ENCODE measurements at regions not wholly inside any gene's neighbourhood (a gene's known extent, or its start where the extent isn't known, plus 50 kb on each side); places are given as distances from the start of the nearest gene placed in this dataset.

GRCh38 chr5:6110441-6111005, 267.8 kb downstream of the MED10 start:
- TF ChIP-seq, protein P1, sequence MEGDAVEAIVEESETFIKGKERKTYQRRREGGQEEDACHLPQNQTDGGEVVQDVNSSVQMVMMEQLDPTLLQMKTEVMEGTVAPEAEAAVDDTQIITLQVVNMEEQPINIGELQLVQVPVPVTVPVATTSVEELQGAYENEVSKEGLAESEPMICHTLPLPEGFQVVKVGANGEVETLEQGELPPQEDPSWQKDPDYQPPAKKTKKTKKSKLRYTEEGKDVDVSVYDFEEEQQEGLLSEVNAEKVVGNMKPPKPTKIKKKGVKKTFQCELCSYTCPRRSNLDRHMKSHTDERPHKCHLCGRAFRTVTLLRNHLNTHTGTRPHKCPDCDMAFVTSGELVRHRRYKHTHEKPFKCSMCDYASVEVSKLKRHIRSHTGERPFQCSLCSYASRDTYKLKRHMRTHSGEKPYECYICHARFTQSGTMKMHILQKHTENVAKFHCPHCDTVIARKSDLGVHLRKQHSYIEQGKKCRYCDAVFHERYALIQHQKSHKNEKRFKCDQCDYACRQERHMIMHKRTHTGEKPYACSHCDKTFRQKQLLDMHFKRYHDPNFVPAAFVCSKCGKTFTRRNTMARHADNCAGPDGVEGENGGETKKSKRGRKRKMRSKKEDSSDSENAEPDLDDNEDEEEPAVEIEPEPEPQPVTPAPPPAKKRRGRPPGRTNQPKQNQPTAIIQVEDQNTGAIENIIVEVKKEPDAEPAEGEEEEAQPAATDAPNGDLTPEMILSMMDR (IDR thresholded peaks at IDR 0.05), result no peak
- no peak for TF ChIP-seq POLR2AphosphoS5 (IDR thresholded peaks at IDR 0.05)
- no peak for TF ChIP-seq POLR2A (IDR thresholded peaks at IDR 0.05)

Data from transverse colon (tissue), 4 donors.